Testis (tissue), 2 donors: ENCODE measurements at regions not wholly inside any gene's neighbourhood (a gene's known extent, or its start where the extent isn't known, plus 50 kb on each side); places are given as distances from the start of the nearest gene placed in this dataset.

Experiments used
- POLR2A ChIP-seq: fragments of 450-650 bp; IDR thresholded peaks from one replicate; pipeline ENCODE4 v1.6.1; 2017; ENCODE audit warnings: antibody characterized with exemption, mild to moderate bottlenecking, moderate library complexity
- TF ChIP-seq, protein P1 (sequence below), 3 experiments: fragments of 450-650 bp in 2 of 3; fragments of 200-600 bp in 1 of 3; sonication (generic) in 1 of 3; IDR thresholded peaks; one replicate each; pipeline ENCODE4 v1.5.1; 2016 to 2019; ENCODE audit warnings: antibody characterized with exemption in 3 of 3, mild to moderate bottlenecking in 2 of 3, moderate library complexity in 1 of 3

DNA sequence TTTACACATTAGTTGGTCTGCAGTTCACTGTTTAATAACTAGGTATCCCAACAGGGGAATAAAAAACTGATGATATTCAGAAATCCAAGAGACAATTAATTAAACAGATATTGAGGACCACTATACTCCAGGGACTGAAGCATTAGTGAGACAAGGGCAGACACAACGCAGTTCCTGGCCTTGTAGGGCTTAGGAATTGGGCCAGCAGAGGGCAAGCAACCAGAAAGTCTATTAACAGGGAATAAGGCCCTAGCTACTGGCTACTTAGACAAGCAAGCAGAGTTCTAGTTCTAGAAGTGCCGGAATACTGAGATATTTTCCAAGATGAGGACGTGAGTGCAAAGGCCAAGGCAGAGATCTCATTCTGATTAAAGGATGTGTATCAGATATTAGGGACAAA lies 58.6 kb upstream of the ADGRA3 start:
- TF ChIP-seq, protein P1, sequence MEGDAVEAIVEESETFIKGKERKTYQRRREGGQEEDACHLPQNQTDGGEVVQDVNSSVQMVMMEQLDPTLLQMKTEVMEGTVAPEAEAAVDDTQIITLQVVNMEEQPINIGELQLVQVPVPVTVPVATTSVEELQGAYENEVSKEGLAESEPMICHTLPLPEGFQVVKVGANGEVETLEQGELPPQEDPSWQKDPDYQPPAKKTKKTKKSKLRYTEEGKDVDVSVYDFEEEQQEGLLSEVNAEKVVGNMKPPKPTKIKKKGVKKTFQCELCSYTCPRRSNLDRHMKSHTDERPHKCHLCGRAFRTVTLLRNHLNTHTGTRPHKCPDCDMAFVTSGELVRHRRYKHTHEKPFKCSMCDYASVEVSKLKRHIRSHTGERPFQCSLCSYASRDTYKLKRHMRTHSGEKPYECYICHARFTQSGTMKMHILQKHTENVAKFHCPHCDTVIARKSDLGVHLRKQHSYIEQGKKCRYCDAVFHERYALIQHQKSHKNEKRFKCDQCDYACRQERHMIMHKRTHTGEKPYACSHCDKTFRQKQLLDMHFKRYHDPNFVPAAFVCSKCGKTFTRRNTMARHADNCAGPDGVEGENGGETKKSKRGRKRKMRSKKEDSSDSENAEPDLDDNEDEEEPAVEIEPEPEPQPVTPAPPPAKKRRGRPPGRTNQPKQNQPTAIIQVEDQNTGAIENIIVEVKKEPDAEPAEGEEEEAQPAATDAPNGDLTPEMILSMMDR (IDR thresholded peaks at IDR 0.05): no peak
- TF ChIP-seq POLR2A: no peak
